HEK293T (cell line): ENCODE measurements at regions not wholly inside any gene's neighbourhood (a gene's known extent, or its start where the extent isn't known, plus 50 kb on each side); places are given as distances from the start of the nearest gene placed in this dataset.

Experiments
- ARNT ChIP-seq: fragments of 450-650 bp; IDR thresholded peaks from 2 replicates; pipeline ENCODE4 v1.6.1; 2017; ENCODE audit warnings: mild to moderate bottlenecking
- BHLHE40 ChIP-seq: fragments of 450-650 bp; IDR thresholded peaks from 2 replicates; pipeline ENCODE4 v1.6.1; 2016; ENCODE audit warnings: mild to moderate bottlenecking, moderate library complexity, borderline replicate concordance
- ELF4 ChIP-seq: fragments of 450-650 bp; IDR thresholded peaks from 2 replicates; pipeline ENCODE4 v1.6.1; 2017; ENCODE audit warnings: antibody characterized with exemption
- FOXA1 ChIP-seq: fragments of 450-650 bp; IDR thresholded peaks from 2 replicates; pipeline ENCODE4 v1.6.1; 2016; ENCODE audit warnings: mild to moderate bottlenecking
- FOXK2 ChIP-seq: fragments of 450-650 bp; IDR thresholded peaks from 2 replicates; pipeline ENCODE4 v1.6.1; 2016; ENCODE audit warnings: mild to moderate bottlenecking
- FOXM1 ChIP-seq: fragments of 450-650 bp; IDR thresholded peaks from 2 replicates; pipeline ENCODE4 v1.6.1; 2017; ENCODE audit warnings: mild to moderate bottlenecking, borderline replicate concordance
- HDGF ChIP-seq: fragments of 450-650 bp; IDR thresholded peaks from 2 replicates; pipeline ENCODE4 v1.6.1; 2017; ENCODE audit warnings: antibody characterized with exemption, borderline replicate concordance
- LEF1 ChIP-seq: fragments of 450-650 bp; IDR thresholded peaks from 2 replicates; pipeline ENCODE4 v1.6.1; 2017; ENCODE audit warnings: mild to moderate bottlenecking, borderline replicate concordance
- SP1 ChIP-seq: fragments of 450-650 bp; IDR thresholded peaks from 2 replicates; pipeline ENCODE4 v1.6.1; 2017
- SUZ12 ChIP-seq: fragments of 450-650 bp; IDR thresholded peaks from 2 replicates; pipeline ENCODE4 v1.6.1; 2016; ENCODE audit warnings: mild to moderate bottlenecking
- TARDBP ChIP-seq: fragments of 450-650 bp; IDR thresholded peaks from 2 replicates; pipeline ENCODE4 v1.6.1; 2016
- ZNF384 ChIP-seq: fragments of 450-650 bp; IDR thresholded peaks from 2 replicates; pipeline ENCODE4 v1.6.1; 2016
- TF ChIP-seq, protein P1 (sequence below): fragments of 450-650 bp; IDR thresholded peaks from 2 replicates; pipeline ENCODE4 v1.6.1; 2016

DNA sequence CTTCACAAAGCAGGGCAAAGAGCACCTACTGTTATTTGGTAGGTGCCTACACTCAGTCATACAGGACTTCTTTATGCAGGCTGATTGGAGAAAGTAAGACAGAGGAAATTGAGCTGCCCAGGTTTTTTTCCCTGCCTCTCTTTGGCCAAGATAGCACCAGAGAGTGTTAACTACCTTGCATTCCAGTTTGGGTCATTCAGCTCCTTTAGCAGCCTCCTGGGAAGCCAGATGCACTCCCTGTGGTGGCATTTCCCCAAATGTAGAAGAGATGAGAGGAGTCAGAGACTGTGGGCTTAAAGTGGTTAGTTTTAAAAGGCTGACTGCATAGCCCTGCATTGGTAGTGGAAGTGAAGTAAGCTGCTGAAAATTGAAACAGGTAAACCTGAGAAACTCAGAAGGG, 358.4 kb downstream of the BCKDHB start:
- TF ChIP-seq BHLHE40 (no peak), FOXK2 (no peak), FOXA1 (no peak), TARDBP (no peak), HDGF (no peak), ELF4 (no peak), SUZ12 (no peak), SP1 (no peak), ZNF384 (no peak), LEF1 (no peak), ARNT (no peak), FOXM1 (no peak)
- TF ChIP-seq, protein P1, sequence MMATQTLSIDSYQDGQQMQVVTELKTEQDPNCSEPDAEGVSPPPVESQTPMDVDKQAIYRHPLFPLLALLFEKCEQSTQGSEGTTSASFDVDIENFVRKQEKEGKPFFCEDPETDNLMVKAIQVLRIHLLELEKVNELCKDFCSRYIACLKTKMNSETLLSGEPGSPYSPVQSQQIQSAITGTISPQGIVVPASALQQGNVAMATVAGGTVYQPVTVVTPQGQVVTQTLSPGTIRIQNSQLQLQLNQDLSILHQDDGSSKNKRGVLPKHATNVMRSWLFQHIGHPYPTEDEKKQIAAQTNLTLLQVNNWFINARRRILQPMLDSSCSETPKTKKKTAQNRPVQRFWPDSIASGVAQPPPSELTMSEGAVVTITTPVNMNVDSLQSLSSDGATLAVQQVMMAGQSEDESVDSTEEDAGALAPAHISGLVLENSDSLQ = no peak
